Activated naive CD8-positive, alpha-beta T cell (primary cell): ENCODE measurements at regions not wholly inside any gene's neighbourhood (a gene's known extent, or its start where the extent isn't known, plus 50 kb on each side); places are given as distances from the start of the nearest gene placed in this dataset.

Experiments used
- H3K27ac Mint-ChIP-seq: one replicate; pipeline ENCODE4 v1.8.0; 2021; ENCODE audit warnings: mixed read lengths
- H3K27me3 Mint-ChIP-seq: one replicate; pipeline ENCODE4 v1.8.0; 2021; ENCODE audit warnings: mixed read lengths
- H3K36me3 Mint-ChIP-seq: one replicate; pipeline ENCODE4 v1.8.0; 2021; ENCODE audit warnings: mixed read lengths
- H3K4me1 Mint-ChIP-seq: one replicate; pipeline ENCODE4 v1.8.0; 2021; ENCODE audit warnings: low read depth, mixed read lengths
- H3K4me3 Mint-ChIP-seq: one replicate; pipeline ENCODE4 v1.8.0; 2021; ENCODE audit warnings: mild to moderate bottlenecking, mixed read lengths
- H3K9me3 Mint-ChIP-seq: one replicate; pipeline ENCODE4 v1.8.0; 2021; ENCODE audit warnings: low read depth, mixed read lengths

GRCh38 chr12:77299910-77300669 is 234.7 kb upstream of the E2F7 start:
- Mint-ChIP-seq H3K27me3 (peaks cover 3% of the 10 kb centered on the region), H3K36me3 (no peaks in the 10 kb centered on the region), H3K4me1 (no peaks in the 10 kb centered on the region), H3K9me3 (no peaks in the 10 kb centered on the region), H3K27ac (no peak overlapping the region), H3K4me3 (no peak overlapping the region)

- no peak overlapping the region for H3K27ac Mint-ChIP-seq
- H3K27me3 Mint-ChIP-seq, result peaks cover 3% of the 10 kb centered on the region
- no peaks in the 10 kb centered on the region for H3K9me3 Mint-ChIP-seq
- no peak overlapping the region for H3K4me3 Mint-ChIP-seq
- H3K4me1 Mint-ChIP-seq, result no peaks in the 10 kb centered on the region
- H3K36me3 Mint-ChIP-seq, result no peaks in the 10 kb centered on the region
These were observed 233.6 kb upstream of the E2F7 start for GRCh38 chr12:77299001-77299400.

- H3K9me3 Mint-ChIP-seq, result peaks cover under 1% of the 10 kb centered on the region
These were observed 228.6 kb upstream of the E2F7 start for GRCh38 chr12:77294016-77294415.

GRCh38 chr12:77274926-77275325 is 209.6 kb upstream of the E2F7 start:
- no peak overlapping the region for H3K4me3 Mint-ChIP-seq
- H3K27ac Mint-ChIP-seq, result no peak overlapping the region
- no peaks in the 10 kb centered on the region for H3K4me1 Mint-ChIP-seq
- H3K27me3 Mint-ChIP-seq, result no peaks in the 10 kb centered on the region
- no peaks in the 10 kb centered on the region for H3K36me3 Mint-ChIP-seq
- H3K9me3 Mint-ChIP-seq, result no peaks in the 10 kb centered on the region

More at GRCh38 chr12:77294016-77294415, 228.6 kb upstream of the E2F7 start:
- Mint-ChIP-seq H3K27me3 (peaks cover 3% of the 10 kb centered on the region), H3K4me1 (no peaks in the 10 kb centered on the region), H3K27ac (no peak overlapping the region), H3K36me3 (no peaks in the 10 kb centered on the region), H3K4me3 (no peak overlapping the region)

DNA sequence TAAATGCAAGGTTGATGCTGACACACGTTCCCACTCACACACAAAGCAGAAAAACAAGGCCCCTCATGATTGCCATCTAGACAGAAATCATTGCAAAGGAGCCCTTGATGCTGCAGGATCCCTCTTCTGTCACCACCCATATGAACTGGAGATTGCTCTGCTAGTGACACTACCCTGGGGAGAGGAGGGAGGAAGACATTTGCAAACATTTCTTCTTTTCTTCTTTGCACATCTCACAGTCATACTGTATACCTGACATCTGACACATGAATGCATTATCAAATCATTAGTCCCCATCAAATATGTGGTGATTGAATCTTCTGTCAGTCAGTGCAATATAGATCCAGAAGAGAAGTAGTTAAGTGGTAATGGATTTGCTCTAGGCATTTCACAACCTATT is 208.5 kb upstream of the E2F7 start:
- Mint-ChIP-seq H3K36me3 (no peaks in the 10 kb centered on the region), H3K27me3 (no peaks in the 10 kb centered on the region), H3K27ac (no peak overlapping the region), H3K4me1 (no peaks in the 10 kb centered on the region), H3K4me3 (no peak overlapping the region), H3K9me3 (no peaks in the 10 kb centered on the region)

- Mint-ChIP-seq H3K27me3 (no peaks in the 10 kb centered on the region), H3K27ac (no peak overlapping the region), H3K4me1 (no peaks in the 10 kb centered on the region), H3K36me3 (no peaks in the 10 kb centered on the region), H3K9me3 (peaks cover 6% of the 10 kb centered on the region), H3K4me3 (no peak overlapping the region)
These were observed 191.6 kb upstream of the E2F7 start for GRCh38 chr12:77256956-77257355.

DNA sequence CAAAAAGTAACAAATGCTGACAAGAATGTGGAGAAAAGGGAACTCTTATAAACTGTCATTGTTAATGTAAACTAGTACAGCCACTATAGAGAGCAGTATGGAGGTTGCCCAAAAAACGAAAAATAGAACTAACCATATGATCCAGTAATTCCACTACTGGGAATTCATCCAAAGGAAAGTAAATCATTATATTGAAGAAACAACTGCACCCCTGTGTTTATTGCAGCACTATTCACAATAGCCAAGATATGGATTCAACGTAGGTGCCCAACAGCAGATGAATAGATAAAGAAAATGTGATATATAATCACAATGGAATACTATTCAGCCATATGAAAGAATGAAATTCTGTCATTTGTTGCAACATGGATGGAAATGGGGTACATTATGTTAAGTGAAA is 188.0 kb upstream of the E2F7 start:
- H3K4me1 Mint-ChIP-seq, result no peaks in the 10 kb centered on the region
- H3K36me3 Mint-ChIP-seq, result no peaks in the 10 kb centered on the region
- no peak overlapping the region for H3K27ac Mint-ChIP-seq
- no peaks in the 10 kb centered on the region for H3K27me3 Mint-ChIP-seq
- no peaks in the 10 kb centered on the region for H3K9me3 Mint-ChIP-seq
- H3K4me3 Mint-ChIP-seq, result no peak overlapping the region

- H3K9me3 Mint-ChIP-seq, result no peaks in the 10 kb centered on the region
- no peaks in the 10 kb centered on the region for H3K4me1 Mint-ChIP-seq
- H3K4me3 Mint-ChIP-seq, result no peak overlapping the region
- H3K36me3 Mint-ChIP-seq, result no peaks in the 10 kb centered on the region
- no peaks in the 10 kb centered on the region for H3K27me3 Mint-ChIP-seq
- no peak overlapping the region for H3K27ac Mint-ChIP-seq
These were observed 186.4 kb upstream of the E2F7 start for GRCh38 chr12:77251799-77252198.

GRCh38 chr12:77249892-77250291 is 184.5 kb upstream of the E2F7 start:
- Mint-ChIP-seq H3K4me1 (no peaks in the 10 kb centered on the region), H3K27ac (no peak overlapping the region), H3K27me3 (no peaks in the 10 kb centered on the region), H3K9me3 (no peaks in the 10 kb centered on the region), H3K36me3 (no peaks in the 10 kb centered on the region), H3K4me3 (no peak overlapping the region)

DNA sequence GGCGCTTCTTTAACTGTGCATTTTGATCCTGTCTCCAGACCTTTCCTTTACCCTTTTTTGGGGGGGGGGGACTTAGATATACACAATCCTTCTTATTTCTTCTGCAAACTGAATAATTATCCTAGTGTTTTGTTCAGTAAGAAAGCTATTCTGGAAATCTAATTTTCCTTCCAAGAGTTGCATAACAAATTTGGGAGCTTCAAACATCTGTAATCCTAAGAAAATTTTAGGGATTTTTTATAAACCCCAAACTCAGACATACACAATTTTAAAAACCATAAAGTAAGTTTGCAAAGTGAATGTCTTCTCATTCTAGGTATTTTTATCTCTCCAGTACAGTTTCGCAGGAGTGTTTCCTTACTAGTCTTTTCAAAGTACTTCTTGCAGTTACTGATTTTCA is 182.7 kb upstream of the E2F7 start:
- Mint-ChIP-seq H3K9me3 (no peaks in the 10 kb centered on the region), H3K4me3 (no peak overlapping the region), H3K27me3 (no peaks in the 10 kb centered on the region), H3K4me1 (no peaks in the 10 kb centered on the region), H3K27ac (no peak overlapping the region), H3K36me3 (no peaks in the 10 kb centered on the region)

GRCh38 chr12:77247542-77247941 is 182.2 kb upstream of the E2F7 start:
- Mint-ChIP-seq H3K27ac (no peak overlapping the region), H3K4me1 (no peaks in the 10 kb centered on the region), H3K9me3 (no peaks in the 10 kb centered on the region), H3K4me3 (no peak overlapping the region), H3K27me3 (no peaks in the 10 kb centered on the region), H3K36me3 (no peaks in the 10 kb centered on the region)

- H3K36me3 Mint-ChIP-seq, result no peaks in the 10 kb centered on the region
- no peak overlapping the region for H3K27ac Mint-ChIP-seq
- H3K4me3 Mint-ChIP-seq, result no peak overlapping the region
These were observed 178.0 kb upstream of the E2F7 start for GRCh38 chr12:77243345-77243744.

GRCh38 chr12:77239617-77240016 is 174.2 kb upstream of the E2F7 start:
- Mint-ChIP-seq H3K9me3 (peaks cover 4% of the 10 kb centered on the region), H3K27me3 (no peaks in the 10 kb centered on the region), H3K27ac (no peak overlapping the region), H3K36me3 (no peaks in the 10 kb centered on the region), H3K4me1 (no peaks in the 10 kb centered on the region), H3K4me3 (no peak overlapping the region)

More at GRCh38 chr12:77243345-77243744, 178.0 kb upstream of the E2F7 start:
- Mint-ChIP-seq H3K4me1 (no peaks in the 10 kb centered on the region), H3K9me3 (no peaks in the 10 kb centered on the region), H3K27me3 (no peaks in the 10 kb centered on the region)

GRCh38 chr12:77238335-77238734 is 173.0 kb upstream of the E2F7 start:
- no peaks in the 10 kb centered on the region for H3K36me3 Mint-ChIP-seq
- H3K27me3 Mint-ChIP-seq, result no peaks in the 10 kb centered on the region
- no peaks in the 10 kb centered on the region for H3K4me1 Mint-ChIP-seq
- peaks cover 4% of the 10 kb centered on the region for H3K9me3 Mint-ChIP-seq
- H3K27ac Mint-ChIP-seq, result no peak overlapping the region
- no peak overlapping the region for H3K4me3 Mint-ChIP-seq

DNA sequence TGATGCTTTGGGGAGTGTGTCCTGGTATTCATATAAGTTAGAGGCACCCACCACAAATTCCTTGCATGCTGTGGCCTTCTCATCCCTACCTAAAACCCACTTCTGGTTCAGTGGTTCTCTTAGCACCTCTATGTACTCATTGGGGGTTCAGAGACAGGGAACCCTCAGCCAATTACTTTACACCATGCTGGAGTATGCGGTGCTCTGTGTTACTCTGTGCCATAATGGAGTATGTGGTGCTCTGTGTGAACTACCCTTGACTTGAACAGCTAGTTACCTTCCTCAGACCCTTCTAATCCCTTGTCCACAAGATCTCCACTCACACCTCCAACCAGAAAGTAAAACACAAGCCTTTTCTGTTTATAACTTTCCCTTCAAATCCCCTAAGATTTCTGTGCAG is 172.5 kb upstream of the E2F7 start:
- peaks cover 4% of the 10 kb centered on the region for H3K9me3 Mint-ChIP-seq
- H3K4me3 Mint-ChIP-seq, result no peak overlapping the region
- no peaks in the 10 kb centered on the region for H3K36me3 Mint-ChIP-seq
- peaks cover 1% of the 10 kb centered on the region for H3K27me3 Mint-ChIP-seq
- H3K27ac Mint-ChIP-seq, result no peak overlapping the region
- H3K4me1 Mint-ChIP-seq, result no peaks in the 10 kb centered on the region

DNA sequence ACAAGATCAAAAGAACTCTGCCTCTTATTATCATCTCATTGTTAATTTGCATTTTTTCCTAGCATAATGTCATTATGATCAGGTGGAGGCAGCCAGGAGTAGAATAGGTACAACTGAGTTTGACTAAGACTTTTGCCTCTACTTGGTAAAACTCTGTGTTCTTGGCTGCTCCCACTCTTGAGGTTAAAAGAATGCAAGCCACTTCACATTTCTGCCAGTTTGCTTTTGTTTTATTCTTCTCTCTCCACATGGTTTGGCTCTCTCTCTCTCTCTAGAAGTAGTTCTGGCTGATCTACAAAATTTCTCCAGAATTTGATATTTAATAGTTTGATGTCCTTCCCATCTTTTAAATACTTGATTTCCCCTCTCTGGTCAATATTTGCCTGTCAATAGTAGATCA is 170.7 kb upstream of the E2F7 start:
- H3K9me3 Mint-ChIP-seq, result peaks cover 4% of the 10 kb centered on the region
- no peak overlapping the region for H3K27ac Mint-ChIP-seq
- H3K27me3 Mint-ChIP-seq, result peaks cover 1% of the 10 kb centered on the region
- no peak overlapping the region for H3K4me3 Mint-ChIP-seq
- no peaks in the 10 kb centered on the region for H3K4me1 Mint-ChIP-seq
- H3K36me3 Mint-ChIP-seq, result no peaks in the 10 kb centered on the region
